CD4-positive, alpha-beta T cell treated with Interleukin-6 for 4 hours (primary cell): ENCODE measurements at regions not wholly inside any gene's neighbourhood (a gene's known extent, or its start where the extent isn't known, plus 50 kb on each side); places are given as distances from the start of the nearest gene placed in this dataset.

Source experiments
- DNase-seq: peaks from one replicate; pipeline ENCODE4 v3.0.0-alpha.2; 2020; ENCODE audit warnings: mixed read lengths

DNA sequence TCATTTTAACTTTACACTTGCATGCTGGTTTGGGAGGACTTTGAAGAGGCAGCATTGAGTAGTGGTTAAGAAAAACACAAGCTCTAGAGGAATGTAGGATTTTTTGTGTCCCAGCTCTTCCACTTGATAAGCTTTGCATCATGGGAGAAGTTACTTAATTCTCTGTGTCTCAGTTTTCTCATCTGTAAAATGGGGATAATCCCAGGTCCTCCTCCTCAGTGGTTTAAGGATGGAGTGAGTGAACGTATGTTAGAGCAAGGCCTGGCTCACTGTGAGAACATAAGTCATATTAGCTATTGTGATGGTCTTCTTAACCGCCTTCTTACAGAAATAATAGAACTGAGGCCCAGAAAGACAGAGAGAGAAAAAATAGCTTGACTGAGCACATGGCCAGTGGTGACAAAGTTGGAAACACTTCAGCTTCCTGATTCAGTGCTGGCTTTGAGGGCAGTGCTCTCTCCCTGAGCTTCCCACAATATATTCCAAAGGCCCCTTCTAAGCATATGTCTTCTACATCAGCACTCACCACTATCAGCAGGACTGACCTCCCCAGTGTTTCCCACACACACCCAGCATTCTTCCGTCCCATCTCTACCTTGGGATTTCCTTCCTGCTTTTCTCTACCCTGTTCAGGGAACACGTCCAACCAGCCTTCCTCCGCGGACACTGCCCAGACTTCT lies 214.9 kb upstream of the TNP1 start:
- no peak for DNase-seq

DNA sequence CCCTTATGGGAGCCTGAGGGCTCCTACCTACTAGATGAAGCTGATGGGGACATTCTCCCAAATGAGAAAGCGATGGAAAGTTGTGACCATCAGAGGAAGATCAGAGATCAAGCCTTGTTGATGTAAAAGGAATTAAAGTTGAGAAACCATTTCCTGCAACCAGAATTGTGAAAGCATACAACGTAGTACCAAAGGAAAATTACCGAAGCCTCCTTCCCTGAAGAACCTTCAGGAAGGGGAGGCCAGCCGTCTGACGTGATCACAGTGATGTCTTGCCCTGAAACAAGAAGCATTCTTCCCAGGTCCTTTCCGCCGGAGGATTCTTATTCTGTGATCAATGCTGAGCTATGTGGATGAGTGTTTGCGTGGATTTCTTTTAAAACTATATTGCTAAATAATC lies 211.6 kb upstream of the TNP1 start:
- no peak for DNase-seq

DNA sequence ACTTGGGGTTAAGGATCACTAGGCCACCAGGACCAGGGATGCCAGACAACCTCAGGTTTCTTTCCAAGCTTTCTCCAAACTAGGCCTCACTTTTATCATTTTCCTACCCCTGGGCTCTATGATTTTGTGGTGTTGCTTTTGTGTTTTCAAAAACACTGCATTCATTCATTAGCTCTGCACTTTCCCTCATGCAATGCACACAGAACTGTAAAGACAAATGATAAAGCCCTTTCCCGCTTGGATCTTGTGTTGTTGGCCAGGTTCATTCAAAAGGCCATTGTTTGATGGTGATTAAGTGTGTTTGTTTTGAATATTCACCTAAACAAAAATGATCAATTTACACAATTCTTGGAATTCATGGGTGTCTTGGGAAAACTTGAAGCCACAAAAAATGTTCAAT lies 210.7 kb upstream of the TNP1 start:
- DNase-seq, result no peak

DNA sequence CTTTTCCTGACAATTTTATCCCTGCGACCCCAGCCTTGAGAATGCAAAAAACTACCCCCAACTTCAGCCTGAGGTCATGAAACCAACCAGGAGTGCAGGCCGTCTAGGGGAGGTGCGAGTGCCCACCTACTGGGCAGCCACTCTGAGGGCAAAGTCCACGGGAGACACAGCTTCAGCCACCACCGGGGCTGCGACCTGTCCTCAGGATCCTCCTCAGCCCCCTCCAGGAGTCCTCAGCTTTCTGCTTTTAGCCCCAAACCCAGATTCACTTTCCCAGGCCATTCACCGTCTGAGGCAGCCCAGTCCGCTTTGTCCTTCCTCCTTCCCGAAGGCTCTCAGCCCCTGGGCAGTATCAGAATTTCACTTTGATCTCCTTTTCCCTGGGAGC lies 210.2 kb upstream of the TNP1 start:
- DNase-seq, result no peak

DNA sequence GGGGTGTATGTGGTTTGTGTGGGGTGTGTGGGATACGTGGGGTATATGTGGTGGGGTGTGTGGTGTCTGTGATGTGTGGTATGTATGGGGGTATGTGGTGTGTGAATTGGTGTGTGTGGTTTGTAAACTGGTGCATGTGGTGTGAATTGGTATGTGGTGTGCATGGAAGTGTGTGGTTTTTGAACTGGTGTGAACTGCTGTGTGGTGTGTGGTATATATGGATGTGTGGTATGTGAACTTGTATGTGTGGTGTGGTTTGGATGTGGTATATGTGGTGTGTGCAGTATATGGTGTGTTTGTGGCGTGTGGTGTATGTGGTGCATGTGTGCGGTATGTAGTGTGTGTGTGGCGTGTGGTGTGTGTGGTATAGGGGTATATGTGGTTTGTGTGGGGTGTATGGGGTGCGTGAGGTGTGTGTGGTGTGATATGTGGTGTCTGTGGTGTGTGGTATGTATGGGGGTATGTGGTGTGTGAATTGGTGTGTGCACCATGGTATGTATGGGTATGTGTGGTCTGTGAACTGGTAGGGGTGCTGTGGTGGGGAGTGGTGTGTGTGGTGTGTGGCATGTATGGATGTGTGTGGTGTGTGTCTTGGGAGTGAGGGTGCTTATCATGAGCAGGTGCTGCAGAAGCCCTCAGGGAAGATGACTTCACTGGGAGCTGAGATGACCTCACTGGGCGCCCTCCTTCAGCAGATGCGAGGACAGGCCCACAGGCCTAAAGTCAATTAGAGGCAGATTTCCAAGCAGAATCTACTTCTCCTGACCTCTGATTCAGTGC lies 209.6 kb upstream of the TNP1 start:
- DNase-seq, result no peak

DNA sequence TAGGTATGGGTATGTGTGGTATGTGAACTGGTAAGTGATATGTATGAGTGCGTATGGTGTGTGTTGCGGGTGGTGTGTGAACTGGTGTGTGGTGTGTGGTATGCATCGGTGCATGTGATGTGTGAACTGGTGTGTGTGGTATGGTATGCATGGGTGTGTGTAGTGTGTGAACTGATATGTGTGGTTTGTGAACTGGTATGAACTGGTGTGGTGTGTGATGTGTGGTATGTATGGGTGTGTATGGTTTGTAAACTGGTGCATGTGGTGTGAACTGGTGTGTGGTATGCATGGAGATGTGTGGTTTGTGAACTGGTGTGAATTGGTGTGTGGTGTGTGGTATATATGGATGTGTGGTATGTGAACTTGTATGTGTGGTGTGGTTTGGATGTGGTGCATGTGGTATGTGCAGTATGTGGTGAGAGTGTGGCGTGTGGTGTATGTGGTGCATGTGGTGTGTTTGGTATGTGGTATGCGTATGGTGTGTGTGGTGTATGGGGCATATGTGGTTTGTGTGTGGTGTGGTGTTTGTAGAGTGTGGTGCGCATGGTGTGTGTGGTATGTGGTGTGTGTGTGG lies 208.9 kb upstream of the TNP1 start:
- no peak for DNase-seq

DNA sequence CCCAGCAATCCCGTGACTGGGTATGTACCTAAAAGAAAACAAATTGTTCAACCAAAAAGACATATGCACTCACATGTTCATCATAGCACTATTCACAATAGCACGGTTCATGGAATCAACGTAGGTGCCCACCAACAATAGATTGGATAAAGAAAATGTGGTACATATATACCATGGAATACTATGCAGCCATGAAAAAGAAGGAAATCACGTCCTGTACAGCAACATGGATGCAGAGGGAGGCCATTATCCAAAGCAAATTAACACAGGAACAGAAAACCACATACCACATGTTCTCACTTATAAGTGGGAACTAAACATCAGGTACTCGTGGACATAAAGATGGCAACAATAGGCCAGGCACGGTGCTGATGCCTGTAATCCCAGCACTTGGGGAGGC lies 207.9 kb upstream of the TNP1 start:
- DNase-seq, result no peak

DNA sequence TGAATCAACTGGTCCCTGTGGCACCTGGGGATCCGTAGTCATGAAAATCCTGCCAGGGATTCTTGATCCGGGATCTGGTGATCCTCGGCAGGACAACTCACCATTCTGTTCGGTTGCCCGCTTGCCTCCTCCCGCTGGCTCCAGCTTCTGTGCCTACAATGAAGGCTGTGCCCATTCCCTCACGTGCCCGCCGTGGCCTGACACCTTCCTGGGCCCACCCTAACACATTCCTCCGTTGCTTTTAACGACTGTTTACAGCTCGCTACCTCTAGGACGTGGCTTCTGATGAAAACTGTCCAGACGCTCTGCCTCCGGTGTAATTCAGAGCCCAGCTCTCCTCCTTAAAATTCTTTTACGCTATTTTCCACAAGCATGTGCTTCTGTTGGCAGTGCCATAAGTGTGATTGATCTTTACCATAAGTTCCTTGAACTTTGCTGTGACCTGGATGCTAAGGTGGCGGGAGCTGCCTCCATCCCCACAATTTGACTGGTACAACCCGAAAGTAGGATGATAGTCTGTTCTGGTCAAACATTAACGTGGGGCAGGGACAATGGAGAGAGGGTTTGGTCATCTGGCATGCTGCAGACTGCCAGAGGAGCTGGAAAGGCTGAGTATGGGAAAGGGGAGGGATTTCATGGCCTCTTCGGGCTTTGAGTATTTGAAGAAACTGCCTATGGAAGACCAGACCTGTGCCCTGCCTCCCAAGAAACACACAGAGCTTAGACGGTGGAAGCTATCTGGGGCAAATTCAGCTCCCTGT lies 206.8 kb upstream of the TNP1 start:
- DNase-seq, result no peak

DNA sequence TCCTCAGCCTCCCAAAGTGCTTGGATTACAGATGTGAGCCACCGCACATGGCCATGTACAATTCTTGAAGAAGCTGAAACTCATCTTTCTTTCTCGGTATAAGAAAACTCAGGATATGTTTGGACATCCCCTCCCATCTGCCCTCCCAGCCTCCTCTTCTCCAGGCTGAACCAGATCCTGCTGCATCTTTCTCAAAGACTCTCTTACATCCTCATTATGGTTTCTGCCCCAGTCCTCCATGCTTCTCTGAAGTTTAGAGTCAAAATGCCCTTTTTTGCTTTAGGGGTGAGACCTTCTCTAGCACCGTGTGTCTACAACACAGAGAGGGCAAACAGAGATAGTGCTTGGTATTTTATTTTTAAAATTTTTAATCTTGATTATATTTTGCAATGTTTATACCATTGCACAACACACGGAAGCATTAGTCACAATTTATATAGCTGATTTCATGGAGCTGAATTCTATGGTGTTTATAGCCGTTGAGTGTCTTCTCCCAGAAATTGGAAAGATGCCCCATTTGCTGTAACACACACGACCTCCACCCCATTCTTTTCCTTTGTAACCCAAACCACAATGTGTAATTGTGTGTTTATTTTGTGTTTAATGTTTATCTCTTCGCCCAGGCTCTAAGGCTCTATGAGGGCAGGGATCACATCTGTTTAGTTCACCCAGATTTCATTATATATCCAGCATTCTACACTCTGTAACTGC lies 206.0 kb upstream of the TNP1 start:
- DNase-seq, result no peak

DNA sequence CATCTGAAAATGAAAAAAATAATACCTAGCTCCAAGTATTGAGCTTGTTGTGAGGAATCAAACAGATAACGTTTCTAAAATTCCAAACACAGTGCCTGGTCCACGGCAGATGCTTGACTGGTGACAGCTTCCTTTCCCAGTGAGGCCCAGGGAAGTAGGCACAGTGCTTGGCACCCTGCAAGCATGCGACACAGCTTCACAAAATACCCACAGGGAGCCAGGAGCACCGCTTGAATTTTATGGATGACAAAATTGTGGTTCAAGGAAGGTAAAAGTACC lies 205.1 kb upstream of the TNP1 start:
- DNase-seq, result no peak

DNA sequence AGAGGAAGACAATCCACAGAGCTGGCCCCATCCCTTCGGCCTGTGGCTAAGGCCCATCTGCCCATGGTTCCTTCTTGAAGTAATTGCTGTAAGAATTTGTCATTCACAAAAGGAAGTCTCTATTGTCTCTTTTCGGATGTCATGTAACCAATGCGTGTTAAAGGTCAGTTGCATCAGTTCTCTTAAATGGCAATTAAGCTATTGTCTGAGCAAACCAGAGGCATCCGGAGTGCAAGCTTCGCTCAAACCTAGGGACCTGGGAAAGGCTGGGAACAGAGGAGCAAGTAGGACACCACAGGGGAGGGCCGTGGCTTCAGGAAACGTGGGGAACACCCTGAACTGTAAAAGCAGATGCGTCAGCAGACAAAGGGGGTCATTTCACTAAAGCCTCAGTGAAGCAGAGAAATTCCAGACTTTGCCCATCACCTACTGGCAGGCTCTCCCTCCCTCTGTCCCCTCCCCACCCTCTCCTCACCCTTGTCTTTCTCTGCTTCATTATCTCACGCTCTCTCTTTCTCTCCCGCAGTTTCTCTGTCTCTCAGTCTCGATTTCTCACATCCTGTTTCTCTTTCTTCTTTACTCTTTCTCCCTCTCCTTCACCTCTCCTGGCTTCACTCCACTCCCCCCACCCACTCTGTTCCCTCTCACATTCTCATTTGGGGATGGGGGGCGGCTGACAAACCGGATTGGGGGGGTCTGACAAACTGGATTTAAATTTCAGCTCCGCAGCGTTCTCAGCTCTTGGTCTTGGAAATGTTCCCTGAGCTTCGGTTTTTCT lies 204.6 kb upstream of the TNP1 start:
- DNase-seq, result no peak

DNA sequence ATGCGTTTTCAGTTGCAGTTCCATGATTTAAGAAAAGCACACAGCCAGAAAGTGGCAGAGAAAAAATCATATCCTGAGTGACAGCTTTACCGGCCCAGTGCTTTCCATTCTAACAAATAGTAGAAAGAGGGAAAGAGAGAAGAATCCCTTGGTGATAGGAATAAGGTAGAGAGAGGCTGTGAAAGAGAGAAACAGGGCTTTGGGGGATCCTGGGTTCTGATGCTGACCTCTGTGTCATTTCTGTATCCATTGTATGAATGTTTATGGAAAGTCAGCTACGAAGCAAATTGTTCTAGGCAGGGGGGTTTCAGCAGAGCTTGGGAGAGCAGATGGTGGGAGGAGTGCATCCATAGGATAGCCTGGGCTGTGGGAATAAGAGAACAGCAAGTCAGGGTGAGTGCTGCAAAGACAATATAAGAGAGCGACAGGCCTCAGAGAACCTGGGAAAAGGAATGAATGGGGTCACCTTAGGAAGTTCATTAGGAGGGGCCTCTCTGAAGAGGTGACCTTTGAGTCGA lies 203.4 kb upstream of the TNP1 start:
- no peak for DNase-seq

DNA sequence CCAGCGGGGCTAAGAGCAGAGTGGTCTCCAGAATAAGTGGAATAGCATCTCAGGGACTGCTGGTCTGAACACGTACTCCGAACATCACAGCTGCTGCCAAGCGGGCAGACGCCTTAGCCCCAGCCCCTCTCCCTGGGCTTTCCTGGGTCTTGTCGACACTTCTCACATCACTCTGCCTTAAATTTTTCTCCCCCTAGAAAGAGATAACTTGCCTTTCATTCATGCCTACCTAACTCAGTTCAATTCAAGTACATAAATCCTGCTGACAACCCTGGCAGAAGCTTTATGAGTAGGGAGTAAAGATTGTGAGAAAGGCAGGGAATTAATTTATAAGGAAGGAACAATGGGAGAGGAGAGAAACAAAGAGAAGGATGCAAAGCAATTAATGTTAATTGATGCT lies 202.9 kb upstream of the TNP1 start:
- no peak for DNase-seq

DNA sequence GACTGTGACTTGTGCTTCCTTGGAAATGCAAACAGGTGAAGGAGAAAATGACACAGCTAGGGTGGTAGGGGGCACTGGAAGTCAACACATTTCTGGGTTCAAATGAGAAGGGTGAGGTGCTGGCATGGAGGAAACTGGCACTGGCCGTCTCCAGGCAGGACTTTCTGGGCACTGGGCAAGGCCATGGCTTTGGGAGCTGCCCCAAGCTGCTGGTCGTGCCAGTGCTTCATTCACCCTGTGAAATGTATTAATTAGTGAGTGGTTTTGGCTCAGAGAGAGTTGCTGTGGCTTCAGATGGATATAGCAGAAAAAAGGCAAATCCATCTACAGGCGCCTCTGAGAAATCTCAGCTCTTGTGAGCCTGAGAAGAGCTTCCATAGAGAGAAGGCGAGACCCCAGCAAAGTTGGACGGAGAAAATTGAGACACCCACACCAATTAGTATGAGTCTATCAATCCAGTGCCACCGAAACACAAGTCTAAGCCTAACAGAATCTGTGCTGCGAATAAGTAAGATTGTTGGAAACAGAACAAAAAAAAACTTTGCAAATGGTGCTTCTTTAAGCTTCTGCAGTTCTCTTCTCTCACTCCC lies 202.1 kb upstream of the TNP1 start:
- DNase-seq, result no peak

DNA sequence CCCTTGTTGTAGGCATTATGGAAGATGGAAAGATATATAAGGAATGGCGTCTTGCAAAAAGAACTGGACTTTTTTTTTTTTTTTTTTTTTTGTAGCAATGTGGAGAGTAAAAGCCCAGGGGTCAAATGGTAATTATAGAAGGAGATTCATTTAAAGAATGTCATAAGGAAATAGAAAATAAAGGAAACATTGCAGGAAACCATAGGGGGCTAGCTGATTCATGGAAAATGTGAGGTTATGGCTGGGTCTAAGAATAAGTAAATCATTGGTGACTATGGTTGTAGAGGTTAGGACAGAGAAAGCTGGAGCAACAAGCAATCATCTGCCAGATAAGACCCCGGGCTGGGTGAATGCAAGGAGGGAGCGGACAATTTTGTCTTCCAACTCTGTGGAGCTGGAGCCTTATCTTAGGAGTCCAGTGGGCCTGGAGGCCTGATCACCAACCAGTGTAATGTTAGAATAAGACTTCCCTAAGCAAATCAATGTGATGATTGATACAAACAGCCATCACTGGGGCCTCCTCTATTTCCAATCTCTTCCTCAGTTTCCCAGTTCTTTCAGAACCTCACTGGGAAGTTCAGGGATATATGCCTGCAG lies 201.2 kb upstream of the TNP1 start:
- DNase-seq, result no peak

DNA sequence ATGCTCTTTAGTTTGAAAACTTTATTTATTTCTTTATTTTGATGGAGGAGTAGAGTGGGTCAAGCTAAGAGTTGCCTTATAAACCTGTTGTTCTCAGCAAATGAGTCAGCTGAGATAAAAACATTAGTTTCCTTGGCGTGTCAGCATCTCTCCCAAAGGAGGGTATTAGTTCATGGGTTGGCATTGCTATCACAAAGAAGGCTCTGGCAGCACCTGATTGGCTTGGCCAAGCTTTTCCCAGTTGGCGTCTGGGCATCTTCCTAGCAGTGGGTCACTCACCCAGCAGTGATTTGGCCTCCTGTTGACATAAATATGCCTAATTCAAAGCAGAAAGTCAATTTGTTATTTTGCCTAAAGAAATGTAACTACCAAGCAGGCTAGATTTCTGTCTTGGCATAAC lies 200.7 kb upstream of the TNP1 start:
- DNase-seq, result no peak

DNA sequence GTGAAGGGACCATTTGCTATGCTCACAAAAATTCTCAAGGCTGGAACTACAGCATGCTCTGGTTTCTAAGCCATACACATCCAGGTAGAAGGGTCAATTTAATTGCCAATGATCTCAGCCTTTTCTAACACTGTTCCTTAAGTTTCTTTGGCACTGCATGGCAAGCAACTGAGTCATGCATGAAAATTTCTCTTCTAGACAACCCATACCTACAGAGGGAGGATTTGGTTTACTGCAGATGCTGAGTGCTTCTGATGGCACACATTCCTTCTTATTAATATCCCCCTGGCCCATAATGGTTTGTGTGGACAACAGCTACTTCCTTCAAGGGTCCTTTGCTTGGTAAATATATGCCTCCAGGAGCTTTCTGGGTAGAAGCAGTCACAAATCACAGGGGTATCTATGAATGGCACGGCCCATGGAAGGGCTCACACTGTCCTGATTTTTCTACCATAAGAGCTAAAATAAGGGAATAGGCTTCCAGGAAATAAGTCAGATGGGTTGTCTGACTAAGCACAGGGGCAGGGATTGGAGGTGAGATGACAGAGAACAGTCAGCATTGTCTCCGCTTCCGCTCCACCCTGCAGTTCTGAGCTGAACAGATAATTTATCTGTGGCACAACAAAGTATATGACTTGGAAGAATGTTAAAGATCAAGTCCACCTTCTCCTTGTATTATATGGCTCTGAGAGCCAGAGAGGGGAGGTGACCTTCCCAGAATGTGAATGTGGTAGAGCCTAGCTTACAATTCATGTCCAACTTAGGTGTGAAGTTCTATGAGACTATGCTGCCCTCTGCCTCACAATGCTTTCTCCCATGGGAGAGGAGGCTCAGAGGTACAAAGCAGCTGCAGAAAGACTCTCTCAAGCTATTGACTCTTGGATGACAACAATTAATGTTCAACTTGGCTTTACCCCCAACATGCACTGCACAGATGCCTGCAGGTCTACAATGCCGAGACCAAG lies 199.2 kb upstream of the TNP1 start:
- DNase-seq, result no peak

DNA sequence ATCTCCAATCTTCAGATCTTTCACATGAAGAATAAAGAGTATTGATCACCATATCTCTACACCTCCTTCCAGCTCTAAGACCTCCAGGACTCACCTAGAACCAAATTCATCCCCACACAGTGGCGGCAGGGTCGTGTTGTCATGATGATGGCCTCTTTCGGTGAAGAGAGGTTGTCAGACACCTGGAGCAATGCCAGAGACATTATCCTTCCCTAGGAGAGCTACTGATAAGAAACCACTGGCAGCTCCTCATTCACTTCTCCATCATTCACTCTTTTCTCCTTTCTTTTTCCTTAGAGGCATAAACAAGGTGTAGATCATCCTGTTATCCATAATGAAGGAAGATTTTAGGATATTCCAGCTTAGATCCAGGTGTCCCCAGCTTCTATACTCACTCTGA lies 197.9 kb upstream of the TNP1 start:
- no peak for DNase-seq

DNA sequence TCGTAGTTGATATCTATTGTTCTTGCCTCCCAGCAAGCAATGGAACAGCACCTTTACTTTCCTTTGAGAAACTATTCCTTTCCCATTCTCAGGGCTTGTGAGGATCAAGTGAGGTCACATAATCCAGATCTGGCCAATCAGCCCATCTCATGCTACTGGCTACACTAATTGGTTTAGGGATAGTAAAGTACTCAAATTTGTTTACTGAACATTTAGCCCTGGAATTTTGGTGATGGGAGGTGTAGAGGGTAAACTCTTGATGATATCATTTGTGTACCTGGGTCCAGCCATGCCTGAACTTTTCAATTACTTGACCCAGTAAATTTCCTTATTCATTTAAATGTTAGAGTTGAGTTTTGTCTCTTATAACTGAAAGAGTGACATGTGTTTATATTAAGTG lies 195.8 kb upstream of the TNP1 start:
- DNase-seq, result no peak

DNA sequence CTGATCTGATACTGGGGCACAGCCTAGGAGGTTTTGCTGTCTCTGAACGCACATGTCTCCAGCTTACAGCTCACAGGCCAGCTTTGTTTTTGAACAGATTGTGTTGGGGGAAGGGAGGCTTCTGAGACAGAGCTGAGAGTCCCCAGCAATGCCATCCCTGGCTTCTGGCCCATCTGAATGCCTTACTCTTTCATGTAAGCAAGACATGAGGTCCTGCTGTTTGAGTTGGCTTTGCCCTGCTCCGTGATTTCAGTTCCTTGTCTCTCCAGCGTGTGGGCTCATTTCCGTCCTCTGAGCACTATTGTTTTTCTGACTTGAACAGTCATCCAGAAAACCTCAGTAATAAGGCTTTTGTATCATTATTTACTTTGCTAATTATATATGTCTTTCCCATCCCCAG lies 194.9 kb upstream of the TNP1 start:
- no peak for DNase-seq
